Ovary (tissue), 3 donors: ENCODE measurements at regions not wholly inside any gene's neighbourhood (a gene's known extent, or its start where the extent isn't known, plus 50 kb on each side); places are given as distances from the start of the nearest gene placed in this dataset.

ENCODE experiments used
- CTCF ChIP-seq, 3 donors: fragments of 450-650 bp in 2 of 3; fragments of 200-600 bp in 1 of 3; IDR thresholded peaks; one replicate each; pipeline versions ENCODE4 v1.5.1 to v1.8.0; 2016 to 2022; ENCODE audit warnings: antibody characterized with exemption in 3 of 3, mild to moderate bottlenecking in 1 of 3
- EP300 ChIP-seq: sonication (generic); formaldehyde crosslinking; IDR thresholded peaks from one replicate; pipeline ENCODE4 v1.6.1; 2017; ENCODE audit warnings: antibody characterized with exemption
- POLR2A ChIP-seq: fragments of 450-650 bp; IDR thresholded peaks from one replicate; pipeline ENCODE4 v1.6.1; 2017; ENCODE audit warnings: antibody characterized with exemption, mild to moderate bottlenecking, moderate library complexity
- donor health status: DM: no; HTN: no; CAD: no.

- TF ChIP-seq CTCF (IDR thresholded peaks at IDR 0.05) (no peak), POLR2A (no peak), EP300 (no peak)
Observed at GRCh38 chr14:101207041-101207440, 303.5 kb upstream of the RTL1 start.
